Nephron (organoid): ENCODE measurements at regions not wholly inside any gene's neighbourhood (a gene's known extent, or its start where the extent isn't known, plus 50 kb on each side); places are given as distances from the start of the nearest gene placed in this dataset.

Experiments used
- H3K27ac Mint-ChIP-seq, 3 experiments: 2 replicates each; pipeline ENCODE4 v1.8.0; 2020; ENCODE audit warnings: mixed read lengths in 3 of 3, mild to moderate bottlenecking in 2 of 3, moderate library complexity in 1 of 3
- H3K27me3 Mint-ChIP-seq: 2 replicates; pipeline ENCODE4 v1.8.0; 2021; ENCODE audit warnings: low read depth, mild to moderate bottlenecking, moderate library complexity, mixed read lengths
- H3K36me3 Mint-ChIP-seq: 2 replicates; pipeline ENCODE4 v1.8.0; 2020; ENCODE audit warnings: low read depth, mixed read lengths
- H3K4me1 Mint-ChIP-seq: 2 replicates; pipeline ENCODE4 v1.8.0; 2020; ENCODE audit warnings: mixed read lengths
- H3K4me3 Mint-ChIP-seq, 3 experiments: 2 replicates each; pipeline ENCODE4 v1.8.0; 2020; ENCODE audit warnings: mild to moderate bottlenecking in 3 of 3, mixed read lengths in 3 of 3, moderate library complexity in 2 of 3
- H3K9me3 Mint-ChIP-seq: 2 replicates; pipeline ENCODE4 v1.8.0; 2020; ENCODE audit warnings: mixed read lengths
- TF ChIP-seq, protein P1 (sequence below), 3 experiments: fragments of 200-600 bp; sonication (generic); IDR thresholded peaks; one replicate each; pipeline ENCODE4 v1.5.0; 2021; ENCODE audit warnings: antibody characterized with exemption in 3 of 3; ENCODE audit not compliant: unreplicated experiment in 3 of 3

DNA sequence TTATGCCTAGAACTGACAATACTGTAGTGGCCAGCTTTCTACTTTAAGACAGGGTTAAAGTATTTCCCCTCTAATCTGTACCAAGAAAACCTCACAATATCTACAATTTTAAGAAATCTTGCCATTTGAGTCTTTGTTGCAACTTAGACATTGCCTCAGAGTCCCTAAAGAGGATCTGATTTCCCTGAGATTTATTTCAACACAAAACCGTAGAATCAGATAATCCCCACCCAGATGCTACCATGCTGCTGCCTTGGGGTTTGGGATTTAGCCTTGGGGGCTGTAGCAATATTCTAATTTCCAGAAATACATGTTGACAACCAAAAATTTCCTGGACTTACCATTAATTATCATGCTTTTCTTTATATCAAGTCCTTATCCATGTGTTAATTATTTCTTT, 50.3 kb upstream of the DENND1B start:
- no peaks in the 10 kb centered on the region for H3K36me3 Mint-ChIP-seq
- H3K4me1 Mint-ChIP-seq, result no peaks in the 10 kb centered on the region
- peaks cover 21% of the 10 kb centered on the region for H3K9me3 Mint-ChIP-seq
- TF ChIP-seq, protein P1, sequence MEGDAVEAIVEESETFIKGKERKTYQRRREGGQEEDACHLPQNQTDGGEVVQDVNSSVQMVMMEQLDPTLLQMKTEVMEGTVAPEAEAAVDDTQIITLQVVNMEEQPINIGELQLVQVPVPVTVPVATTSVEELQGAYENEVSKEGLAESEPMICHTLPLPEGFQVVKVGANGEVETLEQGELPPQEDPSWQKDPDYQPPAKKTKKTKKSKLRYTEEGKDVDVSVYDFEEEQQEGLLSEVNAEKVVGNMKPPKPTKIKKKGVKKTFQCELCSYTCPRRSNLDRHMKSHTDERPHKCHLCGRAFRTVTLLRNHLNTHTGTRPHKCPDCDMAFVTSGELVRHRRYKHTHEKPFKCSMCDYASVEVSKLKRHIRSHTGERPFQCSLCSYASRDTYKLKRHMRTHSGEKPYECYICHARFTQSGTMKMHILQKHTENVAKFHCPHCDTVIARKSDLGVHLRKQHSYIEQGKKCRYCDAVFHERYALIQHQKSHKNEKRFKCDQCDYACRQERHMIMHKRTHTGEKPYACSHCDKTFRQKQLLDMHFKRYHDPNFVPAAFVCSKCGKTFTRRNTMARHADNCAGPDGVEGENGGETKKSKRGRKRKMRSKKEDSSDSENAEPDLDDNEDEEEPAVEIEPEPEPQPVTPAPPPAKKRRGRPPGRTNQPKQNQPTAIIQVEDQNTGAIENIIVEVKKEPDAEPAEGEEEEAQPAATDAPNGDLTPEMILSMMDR (IDR thresholded peaks at IDR 0.05; ENCODE audit: unreplicated experiment in 3 of 3), result no peak
- no peak overlapping the region for H3K4me3 Mint-ChIP-seq
- peaks cover 23% of the 10 kb centered on the region for H3K27me3 Mint-ChIP-seq
- no peak overlapping the region for H3K27ac Mint-ChIP-seq
